K562 (cell line): ENCODE measurements at regions not wholly inside any gene's neighbourhood (a gene's known extent, or its start where the extent isn't known, plus 50 kb on each side); places are given as distances from the start of the nearest gene placed in this dataset.
A peak's percentile ranks its signal among the peaks of the same experiment; 100 is the strongest.

Experiments
- BHLHE40 ChIP-seq: IDR thresholded peaks from 2 replicates; pipeline ENCODE4 v1.6.1; 2011; ENCODE audit warnings: low read length, improper control_type of control experiment
- ELF2 ChIP-seq: fragments of 250-450 bp; sonication (Bioruptor Pico); IDR thresholded peaks from 2 replicates; pipeline ENCODE4 v1.5.0; 2021; ENCODE audit warnings: mild to moderate bottlenecking
- EP400 ChIP-seq: fragments of 450-650 bp; IDR thresholded peaks from 2 replicates; pipeline ENCODE4 v1.6.1; 2017; ENCODE audit warnings: antibody characterized with exemption, mild to moderate bottlenecking, moderate library complexity
- ESRRA ChIP-seq: fragments of 450-650 bp; IDR thresholded peaks from 2 replicates; pipeline ENCODE4 v1.6.1; 2014; ENCODE audit warnings: low read depth, mild to moderate bottlenecking, moderate library complexity, borderline replicate concordance
- GABPB2 ChIP-seq: fragments of 250-450 bp; sonication (Bioruptor Pico); conservative IDR thresholded peaks from 2 replicates; pipeline ENCODE4 v1.5.1; 2021; ENCODE audit warnings: mild to moderate bottlenecking
- HIVEP1 ChIP-seq: fragments of 250-450 bp; sonication (Bioruptor Pico); IDR thresholded peaks from 2 replicates; pipeline ENCODE4 v1.4.0; 2020; ENCODE audit warnings: mild to moderate bottlenecking
- HMG20A ChIP-seq: fragments of 450-650 bp; formaldehyde crosslinking; conservative IDR thresholded peaks from 2 replicates; pipeline ENCODE4 v1.4.0; 2020; ENCODE audit warnings: mild to moderate bottlenecking, mixed read lengths
- MAFK ChIP-seq: IDR thresholded peaks from 2 replicates; pipeline ENCODE4 v1.6.1; 2011; ENCODE audit warnings: low read length, improper control_type of control experiment
- NEUROD1 ChIP-seq: fragments of 150-350 bp; IDR thresholded peaks from 2 replicates; pipeline ENCODE4 v1.6.1; 2014; ENCODE audit warnings: borderline replicate concordance, low read length, low read depth; ENCODE audit not compliant: partially characterized antibody
- PHF20 ChIP-seq: fragments of 450-650 bp; IDR thresholded peaks from 2 replicates; pipeline ENCODE4 v1.6.1; 2018; ENCODE audit not compliant: partially characterized antibody
- SLC30A9 ChIP-seq: fragments of 250-450 bp; sonication (Bioruptor Pico); IDR thresholded peaks from 2 replicates; pipeline ENCODE4 v1.8.0; 2022; ENCODE audit warnings: mild to moderate bottlenecking, moderate library complexity
- SMARCB1 ChIP-seq: IDR thresholded peaks from 2 replicates; pipeline ENCODE4 v1.6.1; 2011; ENCODE audit warnings: improper control_type of control experiment, low read depth; ENCODE audit not compliant: insufficient read length
- SP1 ChIP-seq: sonication (generic); formaldehyde crosslinking; IDR thresholded peaks from 2 replicates; pipeline ENCODE4 v1.8.1; 2022; ENCODE audit warnings: mild to moderate bottlenecking, missing genetic modification reagents
- ZNF263 ChIP-seq: sonication (generic); formaldehyde crosslinking; IDR thresholded peaks from 2 replicates; pipeline ENCODE4 v1.8.0; 2022; ENCODE audit warnings: mild to moderate bottlenecking, missing genetic modification reagents, borderline replicate concordance
- ZNF780A ChIP-seq: fragments of 250-450 bp; sonication (Bioruptor Pico); IDR thresholded peaks from 2 replicates; pipeline ENCODE4 v1.5.0; 2021; ENCODE audit warnings: mild to moderate bottlenecking
- TF ChIP-seq, protein P1 (sequence below): fragments of 450-650 bp; formaldehyde crosslinking; conservative IDR thresholded peaks from 2 replicates; pipeline ENCODE4 v1.4.0; 2022; ENCODE audit warnings: mild to moderate bottlenecking, missing genetic modification characterization
- TF ChIP-seq, protein P2 (sequence below): fragments of 450-650 bp; IDR thresholded peaks from 2 replicates; pipeline ENCODE4 v1.6.1; 2016; ENCODE audit warnings: mild to moderate bottlenecking

DNA sequence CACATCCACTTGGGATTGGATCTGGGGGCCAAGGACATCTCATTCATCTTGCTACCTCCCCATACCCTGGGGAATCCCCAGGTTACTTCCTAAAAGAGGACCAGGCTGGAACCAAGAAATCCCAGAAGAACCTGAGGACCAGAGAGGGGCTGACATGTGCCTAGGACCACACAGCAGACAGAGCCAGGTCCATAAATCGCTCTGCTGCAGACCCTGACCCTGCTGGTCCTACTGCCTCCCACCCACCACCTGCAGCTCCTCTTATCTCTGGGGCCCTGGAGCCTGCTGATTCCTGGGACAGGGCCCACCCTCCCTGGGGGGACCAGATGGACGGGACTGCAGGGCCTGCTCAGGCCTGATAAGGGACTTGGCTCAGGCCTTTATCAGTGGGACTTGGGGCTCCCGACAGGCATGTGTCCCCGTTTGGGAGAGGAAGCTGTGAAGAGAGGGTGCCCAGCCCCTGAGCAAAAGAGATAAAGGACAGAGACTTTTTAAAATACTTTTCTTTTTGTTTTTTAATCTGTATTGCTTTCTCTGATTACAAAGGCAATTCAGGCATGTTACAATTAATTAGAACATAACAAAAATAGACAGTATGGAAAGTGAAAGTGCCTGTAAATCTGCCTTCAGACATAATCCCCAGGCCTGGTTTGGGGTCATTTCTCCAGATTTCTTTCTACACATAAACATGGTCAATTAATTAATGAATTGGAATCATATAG lies 101.3 kb upstream of the LARP1 start (continued):
- TF ChIP-seq ZNF263, result peak; percentile 48; the same call in 1 of the 2 replicates
- TF ChIP-seq MAFK, result peak; percentile 15; the same call in 1 of the 2 replicates
- TF ChIP-seq ZNF780A (CRISPR knock-in tag), result no peak
- peak; percentile 73; the same call in 1 of the 2 replicates for TF ChIP-seq ESRRA
- no peak; the same call in 1 of the 2 replicates for TF ChIP-seq GABPB2 (CRISPR knock-in tag)
- peak; percentile 69 for TF ChIP-seq PHF20
- no peak for TF ChIP-seq SLC30A9
- TF ChIP-seq SMARCB1, result no peak
- TF ChIP-seq, protein P1, sequence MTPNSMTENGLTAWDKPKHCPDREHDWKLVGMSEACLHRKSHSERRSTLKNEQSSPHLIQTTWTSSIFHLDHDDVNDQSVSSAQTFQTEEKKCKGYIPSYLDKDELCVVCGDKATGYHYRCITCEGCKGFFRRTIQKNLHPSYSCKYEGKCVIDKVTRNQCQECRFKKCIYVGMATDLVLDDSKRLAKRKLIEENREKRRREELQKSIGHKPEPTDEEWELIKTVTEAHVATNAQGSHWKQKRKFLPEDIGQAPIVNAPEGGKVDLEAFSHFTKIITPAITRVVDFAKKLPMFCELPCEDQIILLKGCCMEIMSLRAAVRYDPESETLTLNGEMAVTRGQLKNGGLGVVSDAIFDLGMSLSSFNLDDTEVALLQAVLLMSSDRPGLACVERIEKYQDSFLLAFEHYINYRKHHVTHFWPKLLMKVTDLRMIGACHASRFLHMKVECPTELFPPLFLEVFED (CRISPR knock-in tag), result peak; percentile 98
- peak; percentile 90 for TF ChIP-seq EP400
- TF ChIP-seq ELF2, result 0 out of 2 replicates have a peak, but pooled peaks have one; percentile 26
- peak; percentile 97 for TF ChIP-seq HIVEP1 (CRISPR knock-in tag)
- TF ChIP-seq, protein P2, sequence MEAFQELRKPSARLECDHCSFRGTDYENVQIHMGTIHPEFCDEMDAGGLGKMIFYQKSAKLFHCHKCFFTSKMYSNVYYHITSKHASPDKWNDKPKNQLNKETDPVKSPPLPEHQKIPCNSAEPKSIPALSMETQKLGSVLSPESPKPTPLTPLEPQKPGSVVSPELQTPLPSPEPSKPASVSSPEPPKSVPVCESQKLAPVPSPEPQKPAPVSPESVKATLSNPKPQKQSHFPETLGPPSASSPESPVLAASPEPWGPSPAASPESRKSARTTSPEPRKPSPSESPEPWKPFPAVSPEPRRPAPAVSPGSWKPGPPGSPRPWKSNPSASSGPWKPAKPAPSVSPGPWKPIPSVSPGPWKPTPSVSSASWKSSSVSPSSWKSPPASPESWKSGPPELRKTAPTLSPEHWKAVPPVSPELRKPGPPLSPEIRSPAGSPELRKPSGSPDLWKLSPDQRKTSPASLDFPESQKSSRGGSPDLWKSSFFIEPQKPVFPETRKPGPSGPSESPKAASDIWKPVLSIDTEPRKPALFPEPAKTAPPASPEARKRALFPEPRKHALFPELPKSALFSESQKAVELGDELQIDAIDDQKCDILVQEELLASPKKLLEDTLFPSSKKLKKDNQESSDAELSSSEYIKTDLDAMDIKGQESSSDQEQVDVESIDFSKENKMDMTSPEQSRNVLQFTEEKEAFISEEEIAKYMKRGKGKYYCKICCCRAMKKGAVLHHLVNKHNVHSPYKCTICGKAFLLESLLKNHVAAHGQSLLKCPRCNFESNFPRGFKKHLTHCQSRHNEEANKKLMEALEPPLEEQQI, result peak; percentile 100
- TF ChIP-seq SP1 (CRISPR knock-in tag), result peak; percentile 95
- peak; percentile 96 for TF ChIP-seq NEUROD1
- peak; percentile 89 for TF ChIP-seq BHLHE40
- peak; percentile 90 for TF ChIP-seq HMG20A (CRISPR knock-in tag)
